ENCODE measurements at regions not wholly inside any gene's neighbourhood (a gene's known extent, or its start where the extent isn't known, plus 50 kb on each side); places are given as distances from the start of the nearest gene placed in this dataset.

- intact Hi-C loops (cut with DNase I, micrococcal nuclease) = no loop called here
- H3K9me3 ChIP-seq = no peaks in the 10 kb centered on the region
- no peak for TF ChIP-seq CTCF (IDR thresholded peaks at IDR 0.05)
- H3K4me1 ChIP-seq (ENCODE audit: low read depth) = no peaks in the 10 kb centered on the region
- ATAC-seq (no peak), DNase-seq (no peak)
- H3K36me3 ChIP-seq (ENCODE audit: low read depth) = no peaks in the 10 kb centered on the region
- H3K4me3 ChIP-seq = no peak overlapping the region
Observed at GRCh38 chr14:62216121-62216520, 453.9 kb downstream of the SNAPC1 start.

GRCh38 chr14:62234849-62235248 lies 472.6 kb downstream of the SNAPC1 start:
- TF ChIP-seq CTCF (IDR thresholded peaks at IDR 0.05) = no peak
- Histone ChIP-seq H3K9me3 (peaks cover 13% of the 10 kb centered on the region), H3K4me3 (no peak overlapping the region), H3K4me1 (ENCODE audit: low read depth) (no peaks in the 10 kb centered on the region), H3K36me3 (ENCODE audit: low read depth) (no peaks in the 10 kb centered on the region)
- intact Hi-C loops (cut with DNase I, micrococcal nuclease) = no loop called here
- ATAC-seq = no peak
- no peak for DNase-seq

GRCh38 chr14:62244221-62244620 lies 482.0 kb downstream of the SNAPC1 start:
- Histone ChIP-seq H3K36me3 (ENCODE audit: low read depth) (no peaks in the 10 kb centered on the region), H3K4me1 (ENCODE audit: low read depth) (no peaks in the 10 kb centered on the region), H3K9me3 (peaks cover 12% of the 10 kb centered on the region), H3K4me3 (no peak overlapping the region)
- DNase-seq = no peak
- no peak for ATAC-seq
- no peak for TF ChIP-seq CTCF (IDR thresholded peaks at IDR 0.05)
- intact Hi-C loops (cut with DNase I, micrococcal nuclease) = no loop called here

- intact Hi-C loops (cut with DNase I, micrococcal nuclease) = no loop called here
- Histone ChIP-seq H3K4me3 (no peak overlapping the region), H3K36me3 (ENCODE audit: low read depth) (no peaks in the 10 kb centered on the region), H3K9me3 (peaks cover 16% of the 10 kb centered on the region), H3K4me1 (ENCODE audit: low read depth) (no peaks in the 10 kb centered on the region)
- no peak for DNase-seq
- TF ChIP-seq CTCF (IDR thresholded peaks at IDR 0.05) = no peak
- no peak for ATAC-seq
Observed at GRCh38 chr14:62247266-62247665, 485.0 kb downstream of the SNAPC1 start.

- Histone ChIP-seq H3K9me3 (peaks cover 7% of the 10 kb centered on the region), H3K4me1 (ENCODE audit: low read depth) (no peaks in the 10 kb centered on the region), H3K4me3 (no peak overlapping the region), H3K36me3 (ENCODE audit: low read depth) (no peaks in the 10 kb centered on the region)
- ATAC-seq = no peak
- no peak for TF ChIP-seq CTCF (IDR thresholded peaks at IDR 0.05)
- no peak for DNase-seq
- intact Hi-C loops (cut with DNase I, micrococcal nuclease) = no loop called here
Observed at GRCh38 chr14:62251237-62251636, 489.0 kb downstream of the SNAPC1 start.

GRCh38 chr14:62253171-62253570 lies 491.0 kb downstream of the SNAPC1 start:
- TF ChIP-seq CTCF (IDR thresholded peaks at IDR 0.05) = no peak
- no peaks in the 10 kb centered on the region for H3K36me3 ChIP-seq (ENCODE audit: low read depth)
- ATAC-seq (no peak), DNase-seq (no peak)
- intact Hi-C loops (cut with DNase I, micrococcal nuclease) = no loop called here
- H3K4me3 ChIP-seq = no peak overlapping the region
- H3K9me3 ChIP-seq = peaks cover 4% of the 10 kb centered on the region
- no peaks in the 10 kb centered on the region for H3K4me1 ChIP-seq (ENCODE audit: low read depth)
